Daoy (cell line): ENCODE measurements at regions not wholly inside any gene's neighbourhood (a gene's known extent, or its start where the extent isn't known, plus 50 kb on each side); places are given as distances from the start of the nearest gene placed in this dataset.

ENCODE experiments used
- DNase-seq: peaks from one replicate; pipeline ENCODE4 v3.0.0-alpha.2; 2015; ENCODE audit warnings: low read depth

DNA sequence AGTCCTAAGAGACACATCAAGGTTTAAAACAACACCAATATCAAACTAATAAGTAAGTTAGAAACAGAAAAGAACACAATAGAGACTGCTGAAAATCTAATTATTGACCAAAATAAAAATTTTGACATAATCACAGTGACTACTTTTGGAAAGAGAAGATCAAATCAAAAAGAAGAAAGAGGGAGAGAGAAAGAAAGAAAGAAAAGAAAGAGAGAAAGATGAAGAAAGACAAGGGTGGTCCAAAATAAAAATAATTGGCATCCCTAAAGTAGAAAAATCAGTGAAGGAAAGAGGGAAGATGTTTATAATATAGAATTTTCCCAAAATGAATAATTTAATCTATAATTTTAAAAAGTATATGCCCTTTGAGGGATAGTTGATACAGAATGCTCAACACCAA, 118.8 kb upstream of the VIPR2 start:
- DNase-seq: no peak

GRCh38 chr7:159253657-159254056, 109.0 kb upstream of the VIPR2 start:
- DNase-seq: no peak

GRCh38 chr7:159250471-159250870, 105.8 kb upstream of the VIPR2 start:
- no peak for DNase-seq

- DNase-seq: no peak
Observed at GRCh38 chr7:159249671-159250070, 105.0 kb upstream of the VIPR2 start.

GRCh38 chr7:159247910-159248309, 103.2 kb upstream of the VIPR2 start:
- no peak for DNase-seq

GRCh38 chr7:159246702-159247480, 102.2 kb upstream of the VIPR2 start:
- no peak for DNase-seq

GRCh38 chr7:159240962-159241361, 96.3 kb upstream of the VIPR2 start:
- no peak for DNase-seq

- DNase-seq: no peak
Observed at GRCh38 chr7:159239028-159239427, 94.4 kb upstream of the VIPR2 start.

- DNase-seq: no peak
Observed at GRCh38 chr7:159238541-159238940, 93.9 kb upstream of the VIPR2 start.

DNA sequence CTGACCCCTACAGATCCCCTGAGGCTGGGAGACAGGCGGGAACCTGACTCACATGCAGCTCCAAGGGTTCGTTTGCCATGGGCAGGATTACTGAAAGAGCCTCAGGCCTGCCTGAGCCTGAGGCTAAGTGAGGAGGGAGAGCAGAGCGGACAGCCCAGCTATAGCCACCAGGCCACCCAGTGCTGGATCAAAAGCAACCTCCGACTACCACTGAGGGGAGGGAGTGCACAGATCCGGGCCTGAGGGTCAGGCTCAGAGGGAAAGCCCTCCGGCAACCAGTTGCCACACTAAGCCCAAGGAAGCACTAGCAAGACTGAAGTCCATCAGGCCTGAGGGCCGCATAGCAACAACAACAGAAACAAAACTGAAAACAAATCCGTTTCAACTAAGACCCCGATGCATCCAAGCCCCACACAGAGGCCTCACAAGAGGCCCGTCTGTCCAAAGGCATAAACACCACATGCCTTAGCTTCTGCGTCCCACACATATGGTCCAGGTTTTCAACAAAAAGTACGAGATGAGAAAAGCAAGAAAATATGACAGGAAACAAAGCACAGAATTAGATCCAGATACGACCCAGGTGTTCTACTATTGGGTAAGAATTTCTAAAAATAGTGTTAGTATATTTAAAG, 92.5 kb upstream of the VIPR2 start:
- DNase-seq: no peak

DNA sequence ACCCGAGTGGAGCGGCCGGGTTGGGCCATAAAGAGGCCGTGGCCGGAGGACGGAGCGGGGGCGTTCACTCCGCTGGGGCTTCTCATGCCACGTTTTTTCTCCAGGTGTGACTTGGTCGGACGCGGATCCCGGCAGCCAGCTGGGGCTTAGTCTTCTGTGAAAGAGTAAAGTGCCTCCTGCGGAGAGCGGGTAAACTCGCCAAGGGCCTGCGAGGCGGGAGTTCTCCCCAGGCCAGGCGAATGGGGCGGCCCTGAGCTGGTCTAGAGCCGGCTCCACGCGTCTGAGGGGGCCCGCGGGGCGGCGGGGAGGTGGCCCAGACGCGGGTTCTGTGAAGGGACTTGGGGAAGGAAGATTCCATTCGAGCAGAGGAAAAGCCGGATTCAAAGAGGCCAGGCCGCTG, 86.3 kb upstream of the VIPR2 start:
- no peak for DNase-seq

GRCh38 chr7:159229683-159230475, 85.2 kb upstream of the VIPR2 start:
- no peak for DNase-seq

DNA sequence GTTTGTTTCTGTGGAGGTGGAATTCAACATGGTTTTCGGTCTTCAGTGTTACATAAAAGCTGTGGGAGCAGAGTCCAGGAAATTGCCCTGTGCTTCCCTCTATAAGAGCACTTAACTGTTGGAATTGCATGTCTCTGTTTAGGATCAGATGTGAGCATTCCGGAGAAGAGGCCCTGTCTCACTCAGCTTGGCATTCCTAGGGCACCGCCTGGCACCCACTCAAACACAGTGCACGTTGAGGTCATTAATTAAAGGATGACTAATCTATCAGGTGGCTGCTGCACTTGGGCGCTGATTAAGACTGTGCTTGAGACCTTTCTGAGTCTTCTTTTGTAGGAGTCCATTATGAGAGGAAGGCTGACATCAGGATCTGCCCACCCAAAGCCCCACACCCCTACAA, 82.8 kb upstream of the VIPR2 start:
- DNase-seq: peak; percentile 80

DNA sequence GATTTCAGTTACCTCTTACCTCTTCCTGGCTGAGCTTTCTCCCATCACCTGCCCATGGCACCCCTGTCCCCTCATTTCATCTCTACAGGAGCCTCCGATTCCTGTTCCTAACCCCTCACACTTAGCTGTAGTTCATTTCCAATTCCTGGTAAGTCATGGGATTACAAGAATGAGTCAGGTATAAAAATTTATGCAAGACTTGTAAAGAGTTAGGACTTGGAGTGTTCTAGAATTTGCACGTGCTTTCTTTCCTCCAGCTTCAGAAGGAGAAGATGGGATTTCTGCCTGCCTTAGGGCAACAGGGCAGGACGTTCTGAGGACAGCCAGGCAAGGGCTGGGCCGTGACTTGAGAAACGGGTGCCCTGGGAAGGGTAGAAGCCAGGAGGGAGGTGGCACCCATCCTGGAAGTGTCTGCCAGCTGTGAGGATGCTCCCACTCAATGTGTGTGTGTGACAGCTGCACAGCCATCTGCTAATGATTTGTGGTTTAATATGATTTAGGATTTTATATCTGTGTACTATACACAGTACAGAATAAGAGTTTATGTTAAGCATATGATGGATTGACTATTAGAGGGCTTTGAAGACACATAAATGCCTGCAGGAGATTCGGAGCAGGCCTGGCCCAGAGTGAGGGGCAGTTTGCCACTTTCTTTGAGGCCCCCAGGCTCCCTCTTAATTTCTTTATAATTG, 81.5 kb upstream of the VIPR2 start:
- no peak for DNase-seq

DNA sequence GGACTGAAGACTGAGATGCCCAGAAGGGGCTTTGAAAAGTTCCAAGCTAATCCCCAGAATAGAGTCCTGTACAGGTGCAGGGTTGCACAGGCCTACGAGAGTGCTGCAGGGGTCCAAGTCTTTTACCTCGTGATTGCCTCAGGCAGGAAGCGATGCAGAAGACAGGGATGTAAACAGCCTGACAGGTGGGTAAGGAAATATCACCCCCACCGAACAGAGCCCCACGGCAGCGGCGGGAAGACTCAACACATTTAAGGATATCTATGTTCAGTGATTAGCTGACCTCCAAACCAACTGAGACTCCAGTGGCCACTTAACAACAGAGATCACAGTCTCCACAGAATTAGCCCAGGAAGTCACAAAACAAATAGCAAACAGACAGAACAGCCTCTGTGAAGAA, 73.9 kb upstream of the VIPR2 start:
- no peak for DNase-seq

- DNase-seq: peak; percentile 86
Observed at GRCh38 chr7:159218170-159218569, 73.5 kb upstream of the VIPR2 start.

GRCh38 chr7:159215076-159215475, 70.4 kb upstream of the VIPR2 start:
- no peak for DNase-seq

DNA sequence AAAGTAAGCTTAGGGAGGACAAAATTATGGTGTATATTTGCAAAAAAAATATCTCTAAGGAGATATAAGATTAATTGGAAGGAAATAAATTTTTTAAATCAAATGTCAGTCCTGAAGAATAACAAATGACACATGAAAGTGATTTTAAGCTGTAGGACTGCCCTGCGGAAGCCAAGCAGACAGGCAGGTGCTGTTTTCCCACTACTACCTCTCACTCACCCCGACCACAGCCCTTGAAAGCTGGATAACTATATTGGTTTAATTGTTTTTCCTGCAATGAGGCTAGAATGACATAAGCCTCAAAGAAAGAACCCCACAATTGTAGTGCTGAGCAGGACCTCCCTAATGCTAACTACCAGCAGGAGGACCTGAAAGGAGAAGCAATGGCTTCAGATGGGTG, 68.6 kb upstream of the VIPR2 start:
- no peak for DNase-seq

DNA sequence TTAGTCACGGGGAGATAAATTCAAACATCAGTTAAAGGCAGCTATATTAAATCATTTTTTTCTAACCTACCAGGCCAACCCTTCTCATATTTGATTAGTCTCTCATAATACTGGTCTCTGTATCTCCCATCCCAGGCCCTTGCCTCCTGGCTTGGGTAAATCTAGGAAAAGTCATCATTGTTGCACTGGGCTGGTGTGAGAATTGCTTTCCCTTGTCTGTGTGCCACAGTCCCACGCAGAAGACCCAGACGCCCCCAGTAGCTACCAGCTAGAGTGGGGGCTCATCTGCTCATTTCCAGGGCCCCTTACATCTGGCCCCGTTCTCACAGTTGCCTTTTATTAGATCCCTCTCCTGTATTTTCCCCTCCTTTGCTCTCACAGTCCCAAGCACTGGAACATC, 67.6 kb upstream of the VIPR2 start:
- DNase-seq: no peak

GRCh38 chr7:159211540-159212182, 67.0 kb upstream of the VIPR2 start:
- no peak for DNase-seq

- DNase-seq: no peak
Observed at GRCh38 chr7:159210581-159211235, 66.0 kb upstream of the VIPR2 start.
